NB4 (cell line): ENCODE measurements at regions not wholly inside any gene's neighbourhood (a gene's known extent, or its start where the extent isn't known, plus 50 kb on each side); places are given as distances from the start of the nearest gene placed in this dataset.

ENCODE experiments used
- CTCF ChIP-seq: IDR thresholded peaks from one replicate; pipeline ENCODE4 v1.5.1; 2012; ENCODE audit warnings: low read depth, low read length
- MYC ChIP-seq: IDR thresholded peaks from 2 replicates; pipeline ENCODE4 v1.6.1; 2011; ENCODE audit warnings: low read depth, low read length
- POLR2A ChIP-seq: IDR thresholded peaks from 2 replicates; pipeline ENCODE4 v1.6.1; 2011; ENCODE audit warnings: mild to moderate bottlenecking; ENCODE audit not compliant: insufficient read length; ENCODE audit errors: extremely low read depth

- TF ChIP-seq CTCF (no peak), MYC (no peak), POLR2A (no peak)
These were observed 210.3 kb upstream of the TSHZ2 start for GRCh38 chr20:52761867-52762266.
